ENCODE measurements at regions not wholly inside any gene's neighbourhood (a gene's known extent, or its start where the extent isn't known, plus 50 kb on each side); places are given as distances from the start of the nearest gene placed in this dataset.

DNA sequence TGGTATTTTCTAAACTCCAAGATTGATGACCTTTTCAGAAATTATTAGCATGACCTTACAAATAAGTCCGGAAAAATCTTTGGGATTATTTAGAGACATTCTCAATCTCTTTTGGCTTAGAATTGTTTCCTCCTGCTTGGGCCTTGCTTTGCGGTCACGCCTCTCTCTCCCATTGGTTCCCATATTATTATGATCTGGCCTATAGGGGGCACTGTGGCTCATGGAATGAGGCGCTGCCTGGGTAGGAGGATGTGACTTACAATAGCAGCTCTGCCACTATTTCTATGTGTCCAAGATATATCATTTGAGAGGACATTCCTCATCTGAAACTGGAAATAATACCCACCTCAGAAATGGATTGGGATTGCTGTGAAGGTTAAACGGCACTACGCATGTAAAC lies 464.9 kb downstream of the MFSD1 start:
- TF ChIP-seq, protein P1, sequence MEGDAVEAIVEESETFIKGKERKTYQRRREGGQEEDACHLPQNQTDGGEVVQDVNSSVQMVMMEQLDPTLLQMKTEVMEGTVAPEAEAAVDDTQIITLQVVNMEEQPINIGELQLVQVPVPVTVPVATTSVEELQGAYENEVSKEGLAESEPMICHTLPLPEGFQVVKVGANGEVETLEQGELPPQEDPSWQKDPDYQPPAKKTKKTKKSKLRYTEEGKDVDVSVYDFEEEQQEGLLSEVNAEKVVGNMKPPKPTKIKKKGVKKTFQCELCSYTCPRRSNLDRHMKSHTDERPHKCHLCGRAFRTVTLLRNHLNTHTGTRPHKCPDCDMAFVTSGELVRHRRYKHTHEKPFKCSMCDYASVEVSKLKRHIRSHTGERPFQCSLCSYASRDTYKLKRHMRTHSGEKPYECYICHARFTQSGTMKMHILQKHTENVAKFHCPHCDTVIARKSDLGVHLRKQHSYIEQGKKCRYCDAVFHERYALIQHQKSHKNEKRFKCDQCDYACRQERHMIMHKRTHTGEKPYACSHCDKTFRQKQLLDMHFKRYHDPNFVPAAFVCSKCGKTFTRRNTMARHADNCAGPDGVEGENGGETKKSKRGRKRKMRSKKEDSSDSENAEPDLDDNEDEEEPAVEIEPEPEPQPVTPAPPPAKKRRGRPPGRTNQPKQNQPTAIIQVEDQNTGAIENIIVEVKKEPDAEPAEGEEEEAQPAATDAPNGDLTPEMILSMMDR (IDR thresholded peaks at IDR 0.05) = peak; percentile 82
- TF ChIP-seq EZH2phosphoT487 (IDR thresholded peaks at IDR 0.05) = no peak
- TF ChIP-seq EZH2 (IDR thresholded peaks at IDR 0.05) = no peak
